ENCODE measurements at regions not wholly inside any gene's neighbourhood (a gene's known extent, or its start where the extent isn't known, plus 50 kb on each side); places are given as distances from the start of the nearest gene placed in this dataset.

GRCh38 chr7:50208378-50208982 lies 96.0 kb upstream of the IKZF1 start:
- DNase-seq: no peak

GRCh38 chr7:50207686-50208255 lies 96.7 kb upstream of the IKZF1 start:
- no peak for DNase-seq

- DNase-seq: no peak
Observed at GRCh38 chr7:50207251-50207564, 97.3 kb upstream of the IKZF1 start.

- DNase-seq: peak; percentile 94
Observed at GRCh38 chr7:50206453-50207250, 97.9 kb upstream of the IKZF1 start.

GRCh38 chr7:50205011-50205410 lies 99.5 kb upstream of the IKZF1 start:
- DNase-seq: no peak

- peak; percentile 58 for DNase-seq
Observed at GRCh38 chr7:50204581-50204980, 99.9 kb upstream of the IKZF1 start.

- DNase-seq: no peak
Observed at GRCh38 chr7:50203521-50203920, 101.0 kb upstream of the IKZF1 start.

- DNase-seq: no peak
Observed at GRCh38 chr7:50202052-50202555, 102.4 kb upstream of the IKZF1 start.

- DNase-seq: no peak
Observed at GRCh38 chr7:50199824-50200223, 104.7 kb upstream of the IKZF1 start.

- DNase-seq: peak; percentile 84
Observed at GRCh38 chr7:50197549-50197948, 104.5 kb upstream of the ZPBP start.

GRCh38 chr7:50196719-50197118 lies 103.7 kb upstream of the ZPBP start:
- DNase-seq: no peak

- no peak for DNase-seq
Observed at GRCh38 chr7:50190776-50191175, 97.7 kb upstream of the ZPBP start.

- no peak for DNase-seq
Observed at GRCh38 chr7:50189371-50189770, 96.3 kb upstream of the ZPBP start.

- no peak for DNase-seq
Observed at GRCh38 chr7:50185951-50186682, 93.1 kb upstream of the ZPBP start.

GRCh38 chr7:50185208-50185607 lies 92.2 kb upstream of the ZPBP start:
- no peak for DNase-seq

GRCh38 chr7:50184271-50184990 lies 91.4 kb upstream of the ZPBP start:
- DNase-seq: no peak

- no peak for DNase-seq
Observed at GRCh38 chr7:50182759-50183158, 89.7 kb upstream of the ZPBP start.

- DNase-seq: no peak
Observed at GRCh38 chr7:50181081-50181480, 88.0 kb upstream of the ZPBP start.

GRCh38 chr7:50178166-50178565 lies 85.1 kb upstream of the ZPBP start:
- DNase-seq: no peak

- no peak for DNase-seq
Observed at GRCh38 chr7:50174948-50175347, 81.9 kb upstream of the ZPBP start.

- DNase-seq: peak; percentile 27
Observed at GRCh38 chr7:50166997-50167965, 74.2 kb upstream of the ZPBP start.

Measured in CD4-positive, alpha-beta T cell treated with Interleukin-4 for 4 hours (primary cell).